Caco-2 (cell line): ENCODE measurements at regions not wholly inside any gene's neighbourhood (a gene's known extent, or its start where the extent isn't known, plus 50 kb on each side); places are given as distances from the start of the nearest gene placed in this dataset.

Experiments
- BruUV-seq: library from RNA; stranded (reverse); fragments of 400-500 nt; replicated peaks from 2 replicates; lab custom pipeline; 2021; lab: Mats Ljungman, UMichigan
- CTCF ChIA-PET: fragments of 300-600 bp; sonication (Branson Sonifier 250); formaldehyde crosslinking; loops from one replicate; lab custom pipeline; 2022; ENCODE audit warnings: antibody characterized with exemption; lab: Charles Lee
- POLR2A ChIA-PET: fragments of 300-600 bp; sonication (Branson Sonifier 250); formaldehyde crosslinking; loops from one replicate; lab custom pipeline; 2022; ENCODE audit warnings: antibody characterized with exemption; lab: Charles Lee
- DNase-seq, 2 experiments: peaks; one replicate each; pipeline versions ENCODE4 v3.0.0 to v3.0.0-alpha.2; 2020 to 2022
- H3K27me3 ChIP-seq: replicated peaks from 2 replicates; pipeline ENCODE4 v1.6.0; 2011; ENCODE audit warnings: low read length; ENCODE audit not compliant: control insufficient read depth, insufficient read depth
- H3K36me3 ChIP-seq: 2 replicates; pipeline ENCODE4 v1.5.1; 2011; ENCODE audit warnings: low read length; ENCODE audit not compliant: control insufficient read depth, insufficient read depth
- H3K4me1 ChIP-seq: fragments of 250-450 bp; sonication (Bioruptor Pico); 2 replicates; pipeline ENCODE4 v1.5.1; 2020; ENCODE audit warnings: mild to moderate bottlenecking
- H3K4me3 ChIP-seq: 2 replicates; pipeline ENCODE4 v1.5.1; 2011; ENCODE audit warnings: low read depth, mild to moderate bottlenecking, control low read depth, low read length
- H3K9me3 ChIP-seq: fragments of 250-450 bp; sonication (Bioruptor Pico); 2 replicates; pipeline ENCODE4 v1.5.1; 2020; ENCODE audit warnings: mild to moderate bottlenecking, moderate library complexity
- H3K27ac Mint-ChIP-seq: one replicate; pipeline ENCODE4 v1.8.0; 2022; ENCODE audit warnings: mixed read lengths; ENCODE audit not compliant: unreplicated experiment
- H3K27me3 Mint-ChIP-seq: one replicate; pipeline ENCODE4 v1.8.0; 2022; ENCODE audit warnings: mixed read lengths; ENCODE audit not compliant: insufficient read depth, unreplicated experiment
- H3K36me3 Mint-ChIP-seq: one replicate; pipeline ENCODE4 v1.8.0; 2022; ENCODE audit warnings: mild to moderate bottlenecking, mixed read lengths; ENCODE audit not compliant: insufficient read depth, unreplicated experiment
- H3K4me1 Mint-ChIP-seq: one replicate; pipeline ENCODE4 v1.8.0; 2022; ENCODE audit warnings: low read depth, mixed read lengths; ENCODE audit not compliant: unreplicated experiment
- H3K4me3 Mint-ChIP-seq: one replicate; pipeline ENCODE4 v1.8.0; 2022; ENCODE audit warnings: mild to moderate bottlenecking, moderate library complexity, mixed read lengths; ENCODE audit not compliant: unreplicated experiment
- H3K9me3 Mint-ChIP-seq: one replicate; pipeline ENCODE4 v1.8.0; 2022; ENCODE audit warnings: mixed read lengths; ENCODE audit not compliant: unreplicated experiment
- CTCF ChIP-seq, 2 experiments: fragments of 200-600 bp in 1 of 2; IDR thresholded peaks; 1 replicate in 1 of 2; 2 replicates in 1 of 2; pipeline versions ENCODE4 v1.5.1 to v1.8.0; 2011 to 2022; ENCODE audit warnings: antibody characterized with exemption in 1 of 2, control low read depth in 1 of 2, inconsistent platforms in 1 of 2, low read depth in 1 of 2, low read length in 1 of 2, mild to moderate bottlenecking in 1 of 2, moderate library complexity in 1 of 2; ENCODE audit not compliant: insufficient read depth in 1 of 2, severe bottlenecking in 1 of 2, unreplicated experiment in 1 of 2
- intact Hi-C: fragments of 100-400 bp; cut with micrococcal nuclease; formaldehyde crosslinking; loops from one replicate; pipeline ENCODE4 v1.10.0; 2022; ENCODE audit not compliant: unreplicated experiment

- Mint-ChIP-seq H3K9me3 (no peaks in the 10 kb centered on the region), H3K4me1 (no peaks in the 10 kb centered on the region), H3K4me3 (no peak overlapping the region), H3K36me3 (no peaks in the 10 kb centered on the region), H3K27ac (no peak overlapping the region), H3K27me3 (no peaks in the 10 kb centered on the region)
- ChIA-PET POLR2A (no interaction called here), CTCF (no interaction called here)
- Histone ChIP-seq H3K27me3 (no peaks in the 10 kb centered on the region), H3K4me3 (no peak overlapping the region), H3K9me3 (no peaks in the 10 kb centered on the region), H3K4me1 (no peaks in the 10 kb centered on the region), H3K36me3 (no peaks in the 10 kb centered on the region)
- DNase-seq: no peak
- intact Hi-C loops: loop anchor here (2.0 kb wide), 1 partner anchor 15 kb away; no protein-coding TSS in a partner anchor
- no peak for TF ChIP-seq CTCF (IDR thresholded peaks at IDR 0.05; ENCODE audit: insufficient read depth in 1 of 2, low read depth in 1 of 2, low read length in 1 of 2, severe bottlenecking in 1 of 2, unreplicated experiment in 1 of 2)
- no TSS peak for BruUV-seq
Measured at GRCh38 chr3:163491714-163492113, 1586.6 kb downstream of the SI start.

DNA sequence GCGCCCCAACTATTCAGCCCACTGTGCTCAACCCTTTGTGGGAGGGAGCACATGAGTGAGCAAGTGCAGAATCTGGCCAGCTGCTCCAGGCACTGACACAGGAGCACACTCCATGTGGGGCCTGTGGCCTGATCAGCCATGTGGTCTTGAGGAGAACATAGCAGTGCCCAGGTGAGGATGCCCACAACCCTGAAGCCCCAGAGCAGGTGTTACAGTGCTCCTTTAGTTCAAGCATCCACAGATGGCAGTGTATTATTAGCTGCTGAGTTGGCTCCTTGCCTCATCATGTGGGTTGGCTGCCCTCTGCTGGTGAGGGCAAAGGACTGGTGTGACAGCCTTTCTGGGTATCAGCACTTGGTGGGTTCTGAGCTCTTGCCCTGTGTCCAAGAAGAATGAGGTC is 1588.2 kb downstream of the SI start:
- Histone ChIP-seq H3K4me3 (no peak overlapping the region), H3K27me3 (no peaks in the 10 kb centered on the region), H3K9me3 (no peaks in the 10 kb centered on the region), H3K4me1 (no peaks in the 10 kb centered on the region), H3K36me3 (no peaks in the 10 kb centered on the region)
- intact Hi-C loops: loop anchor here (1.0 to 2.0 kb wide), 3 partner anchors 13 to 1930 kb away; no protein-coding TSS in a partner anchor
- BruUV-seq: no TSS peak
- ChIA-PET CTCF (interaction anchor here (0.7 to 1.1 kb wide), 2 partner anchors 14 to 1576 kb away, joined by 3 to 5 read pairs; no protein-coding TSS in a partner anchor), POLR2A (no interaction called here)
- peak; percentile 53 to 66 for DNase-seq
- peak; percentile 47 to 61 for TF ChIP-seq CTCF (IDR thresholded peaks at IDR 0.05; ENCODE audit: insufficient read depth in 1 of 2, low read depth in 1 of 2, low read length in 1 of 2, severe bottlenecking in 1 of 2, unreplicated experiment in 1 of 2)
- H3K27ac Mint-ChIP-seq: no peak overlapping the region
- no peak overlapping the region for H3K4me3 Mint-ChIP-seq
- H3K36me3 Mint-ChIP-seq: no peaks in the 10 kb centered on the region
- H3K27me3 Mint-ChIP-seq: no peaks in the 10 kb centered on the region
- H3K9me3 Mint-ChIP-seq: no peaks in the 10 kb centered on the region
- H3K4me1 Mint-ChIP-seq: no peaks in the 10 kb centered on the region

GRCh38 chr3:163482695-163483094 is 1595.6 kb downstream of the SI start:
- H3K36me3 Mint-ChIP-seq: no peaks in the 10 kb centered on the region
- intact Hi-C loops: no loop called here
- POLR2A ChIA-PET: no interaction called here

More at GRCh38 chr3:163482695-163483094, 1595.6 kb downstream of the SI start:
- Mint-ChIP-seq H3K4me3 (no peak overlapping the region), H3K4me1 (no peaks in the 10 kb centered on the region), H3K27me3 (no peaks in the 10 kb centered on the region), H3K27ac (no peak overlapping the region), H3K9me3 (no peaks in the 10 kb centered on the region)
- Histone ChIP-seq H3K4me3 (no peak overlapping the region), H3K36me3 (no peaks in the 10 kb centered on the region), H3K4me1 (no peaks in the 10 kb centered on the region), H3K9me3 (no peaks in the 10 kb centered on the region), H3K27me3 (no peaks in the 10 kb centered on the region)
- BruUV-seq: no TSS peak
- CTCF ChIA-PET: no interaction called here
- TF ChIP-seq CTCF (IDR thresholded peaks at IDR 0.05; ENCODE audit: insufficient read depth in 1 of 2, low read depth in 1 of 2, low read length in 1 of 2, severe bottlenecking in 1 of 2, unreplicated experiment in 1 of 2): no peak
- no peak for DNase-seq
